Stimulated activated effector memory CD8-positive, alpha-beta T cell treated with anti-CD3 and anti-CD28 coated beads, Interleukin-12 subunit alpha, Interleukin-12 subunit beta, amount 100 ng/mL, for 72 hours (primary cell): ENCODE measurements at regions not wholly inside any gene's neighbourhood (a gene's known extent, or its start where the extent isn't known, plus 50 kb on each side); places are given as distances from the start of the nearest gene placed in this dataset.

Experiments
- ATAC-seq: fragments of 150-1000 bp; cut with Tn5 transposase; 2 replicates; pipeline ENCODE4 v1.10.0; 2021
- DNase-seq, 2 donors: peaks; one replicate each; pipeline ENCODE4 v3.0.0; 2021 to 2022; ENCODE audit warnings: low spot score in 2 of 2
- H3K27ac Mint-ChIP-seq: one replicate; pipeline ENCODE4 v1.8.0; 2022; ENCODE audit warnings: mild to moderate bottlenecking, mixed read lengths
- H3K36me3 Mint-ChIP-seq: one replicate; pipeline ENCODE4 v1.8.0; 2022; ENCODE audit warnings: mild to moderate bottlenecking, mixed read lengths
- H3K4me1 Mint-ChIP-seq: one replicate; pipeline ENCODE4 v1.8.0; 2022; ENCODE audit warnings: mixed read lengths
- H3K4me3 Mint-ChIP-seq: one replicate; pipeline ENCODE4 v1.8.0; 2022; ENCODE audit warnings: mild to moderate bottlenecking, mixed read lengths
- H3K9me3 Mint-ChIP-seq: one replicate; pipeline ENCODE4 v1.8.0; 2022; ENCODE audit warnings: mixed read lengths

DNA sequence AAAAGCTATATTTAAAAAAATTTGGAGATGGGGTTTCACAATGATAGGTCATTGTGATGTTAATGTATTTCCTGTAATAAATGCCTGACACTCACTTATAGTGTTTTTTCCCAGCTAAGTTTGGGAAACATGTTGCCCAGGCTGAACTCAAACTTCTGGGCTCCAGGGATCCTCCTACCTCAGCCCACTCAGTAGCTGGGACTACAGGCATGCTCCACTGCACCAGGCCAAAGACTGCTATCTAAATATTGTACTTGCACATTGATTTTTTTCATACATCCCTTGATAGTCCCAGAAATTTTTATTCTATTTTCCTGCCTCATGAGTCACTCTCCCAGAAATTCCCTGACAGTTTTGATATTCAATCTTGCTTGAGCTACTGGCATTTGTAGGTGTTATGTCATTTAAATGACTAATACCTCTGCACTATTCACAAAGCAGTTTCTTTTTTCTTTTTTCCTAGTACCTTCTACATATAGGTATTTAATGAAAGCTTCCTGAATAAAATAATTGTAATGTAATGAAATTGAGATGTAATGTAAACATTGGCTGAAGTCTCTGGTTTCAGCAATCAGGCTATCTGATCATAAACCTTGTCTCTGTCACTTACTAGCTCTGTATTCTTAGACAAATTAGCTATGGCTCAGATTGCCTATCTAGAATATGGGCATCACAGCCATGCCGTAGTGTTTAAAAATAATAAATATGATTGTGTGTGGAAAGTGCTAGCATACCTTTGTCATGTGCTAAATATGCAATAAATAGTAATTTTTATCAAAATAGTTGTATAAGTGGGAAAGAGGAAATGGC is 1973.0 kb upstream of the AGA start:
- no peaks in the 10 kb centered on the region for H3K36me3 Mint-ChIP-seq
- no peak overlapping the region for H3K27ac Mint-ChIP-seq
- H3K4me3 Mint-ChIP-seq, result no peak overlapping the region
- ATAC-seq (no peak), DNase-seq (no peak)
- peaks cover 20% of the 10 kb centered on the region for H3K9me3 Mint-ChIP-seq
- no peaks in the 10 kb centered on the region for H3K4me1 Mint-ChIP-seq

DNA sequence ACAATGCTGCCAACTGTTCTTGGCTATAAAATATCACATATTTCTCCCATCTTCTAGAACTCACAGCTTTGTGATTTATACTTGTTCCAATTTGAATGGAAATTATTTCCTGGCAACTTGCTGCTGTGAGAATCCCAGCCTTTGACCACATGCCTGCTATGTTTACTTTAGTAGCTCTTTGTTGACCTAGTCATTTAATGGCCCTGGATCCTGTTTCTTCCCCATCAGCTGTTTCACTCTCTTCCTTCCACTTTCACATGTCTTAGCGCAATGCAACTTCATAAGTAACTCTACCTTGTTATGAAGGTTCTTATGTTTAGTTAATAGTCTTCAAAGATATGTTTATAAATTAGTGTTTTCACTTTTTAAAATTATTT is 1973.6 kb upstream of the AGA start:
- no peak overlapping the region for H3K27ac Mint-ChIP-seq
- ATAC-seq (no peak), DNase-seq (no peak)
- no peaks in the 10 kb centered on the region for H3K4me1 Mint-ChIP-seq
- peaks cover 20% of the 10 kb centered on the region for H3K9me3 Mint-ChIP-seq
- no peak overlapping the region for H3K4me3 Mint-ChIP-seq
- H3K36me3 Mint-ChIP-seq, result no peaks in the 10 kb centered on the region

DNA sequence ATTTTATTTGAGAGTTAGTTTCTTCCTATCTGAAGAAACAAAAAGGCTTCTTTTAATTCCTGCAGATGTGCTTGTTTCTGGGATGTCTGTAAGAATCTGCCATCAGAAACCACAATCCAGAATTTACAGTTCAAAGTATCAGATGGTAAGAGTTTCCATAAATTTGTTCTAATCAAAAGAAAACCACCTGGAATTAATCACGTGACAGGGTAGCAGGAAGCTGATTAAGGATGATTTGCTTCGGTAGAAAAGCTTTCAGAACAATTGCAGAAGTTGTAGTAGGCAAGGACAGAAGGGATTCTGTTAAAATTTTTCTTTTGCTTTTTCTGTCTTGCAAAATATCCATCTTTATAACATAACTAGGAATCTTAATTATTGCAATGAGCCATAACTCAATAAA is 1975.1 kb upstream of the AGA start:
- Mint-ChIP-seq H3K36me3 (no peaks in the 10 kb centered on the region), H3K9me3 (peaks cover 22% of the 10 kb centered on the region), H3K4me3 (no peak overlapping the region), H3K4me1 (no peaks in the 10 kb centered on the region), H3K27ac (no peak overlapping the region)
- no peak for DNase-seq
- ATAC-seq, result no peak

DNA sequence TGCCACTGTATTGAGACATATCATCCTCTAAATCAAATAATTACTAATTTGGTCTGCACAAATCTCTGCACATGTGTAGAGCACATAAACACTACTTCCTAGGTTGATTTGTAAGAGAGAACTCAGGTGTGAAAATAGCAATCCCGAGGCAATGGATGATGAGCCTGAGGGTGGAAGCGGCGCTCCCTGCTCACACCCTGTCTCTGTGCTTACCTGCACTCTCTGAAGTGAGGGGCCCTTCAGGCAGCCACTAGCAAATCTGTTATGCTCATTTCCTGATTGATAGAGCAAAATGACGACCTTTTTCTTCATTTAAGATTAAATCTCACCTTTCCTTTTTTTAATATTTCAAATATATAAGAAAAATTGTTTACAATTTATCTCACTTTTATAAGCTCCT is 1995.7 kb upstream of the AGA start:
- Mint-ChIP-seq H3K9me3 (peaks cover 8% of the 10 kb centered on the region), H3K4me1 (no peaks in the 10 kb centered on the region), H3K4me3 (no peak overlapping the region), H3K36me3 (no peaks in the 10 kb centered on the region), H3K27ac (no peak overlapping the region)
- ATAC-seq, result no peak
- DNase-seq, result no peak

DNA sequence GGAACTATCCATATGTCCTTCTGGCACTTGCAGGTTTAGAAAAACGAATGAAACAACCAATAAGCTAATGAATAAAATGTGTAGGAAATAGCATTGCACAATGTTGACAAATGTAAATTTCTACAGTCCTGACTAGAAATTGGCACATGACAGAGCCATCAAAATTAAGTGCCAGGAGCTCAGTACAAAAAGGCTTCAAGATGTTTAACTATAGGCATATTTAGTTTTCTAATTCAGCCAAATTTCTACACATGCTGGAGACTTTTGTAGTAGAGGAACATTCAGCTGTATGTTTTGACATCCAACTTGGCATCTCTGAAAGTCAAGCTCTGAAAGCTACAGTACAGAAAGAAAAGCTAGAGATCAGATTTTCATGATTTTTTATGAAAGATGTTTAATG is 1999.4 kb upstream of the AGA start:
- no peak overlapping the region for H3K27ac Mint-ChIP-seq
- no peak for ATAC-seq
- no peaks in the 10 kb centered on the region for H3K36me3 Mint-ChIP-seq
- peaks cover 20% of the 10 kb centered on the region for H3K9me3 Mint-ChIP-seq
- DNase-seq, result no peak
- H3K4me3 Mint-ChIP-seq, result no peak overlapping the region
- no peaks in the 10 kb centered on the region for H3K4me1 Mint-ChIP-seq

DNA sequence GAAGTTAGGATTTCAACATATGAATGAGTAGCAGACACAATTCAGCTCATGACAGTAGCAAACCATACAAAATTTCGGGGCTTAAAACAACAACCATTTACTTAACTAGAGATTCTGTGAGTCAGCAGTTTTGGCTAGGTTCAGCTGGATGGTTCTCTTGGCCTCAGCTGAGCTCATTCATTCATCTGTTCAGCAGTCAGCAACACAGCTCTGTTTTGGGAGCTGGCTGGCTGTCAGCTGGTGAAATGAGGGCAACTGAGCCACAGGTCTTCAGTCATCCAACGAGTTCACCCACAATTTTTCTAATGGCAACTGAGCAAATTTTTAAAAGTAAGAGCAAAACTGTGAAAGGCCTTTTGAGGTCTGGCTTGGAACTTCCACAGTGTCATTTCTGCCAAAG is 2005.1 kb upstream of the AGA start:
- no peak overlapping the region for H3K27ac Mint-ChIP-seq
- no peaks in the 10 kb centered on the region for H3K4me1 Mint-ChIP-seq
- no peak overlapping the region for H3K4me3 Mint-ChIP-seq
- DNase-seq (no peak), ATAC-seq (no peak)
- peaks cover 17% of the 10 kb centered on the region for H3K9me3 Mint-ChIP-seq
- no peaks in the 10 kb centered on the region for H3K36me3 Mint-ChIP-seq

DNA sequence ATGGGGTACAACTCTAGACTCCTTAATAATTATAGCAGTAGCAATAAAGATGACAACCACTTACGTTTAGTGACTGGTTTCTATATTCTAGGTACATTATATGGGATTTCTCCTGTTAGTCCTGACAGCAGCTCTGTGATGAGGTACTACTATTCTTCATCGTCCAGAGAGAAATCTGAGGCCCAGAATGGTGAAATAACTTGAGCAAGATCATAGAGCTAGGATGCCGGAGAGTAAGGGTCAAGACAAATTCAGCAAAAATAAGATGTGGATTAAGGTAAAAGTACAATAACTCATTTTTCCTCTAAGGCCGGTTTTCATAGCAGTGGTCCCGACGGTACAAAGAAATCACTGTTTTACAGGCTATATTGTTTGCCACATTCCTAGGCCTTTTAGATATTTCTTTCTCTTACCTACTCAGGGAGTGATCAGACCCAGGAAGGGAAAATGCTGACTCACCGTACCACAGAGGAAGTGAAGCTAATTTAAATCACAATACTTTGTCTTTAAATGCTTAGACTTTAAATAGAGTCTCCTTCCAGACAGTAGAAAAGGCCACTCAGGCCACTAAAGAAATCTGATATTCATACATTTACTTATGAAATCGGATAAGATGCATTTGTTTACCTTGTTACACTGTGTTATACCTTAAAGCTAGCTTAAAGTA is 2023.0 kb upstream of the AGA start:
- DNase-seq, result no peak
- Mint-ChIP-seq H3K4me3 (no peak overlapping the region), H3K4me1 (no peaks in the 10 kb centered on the region), H3K27ac (no peak overlapping the region), H3K9me3 (peaks cover 6% of the 10 kb centered on the region), H3K36me3 (no peaks in the 10 kb centered on the region)
- no peak for ATAC-seq

DNA sequence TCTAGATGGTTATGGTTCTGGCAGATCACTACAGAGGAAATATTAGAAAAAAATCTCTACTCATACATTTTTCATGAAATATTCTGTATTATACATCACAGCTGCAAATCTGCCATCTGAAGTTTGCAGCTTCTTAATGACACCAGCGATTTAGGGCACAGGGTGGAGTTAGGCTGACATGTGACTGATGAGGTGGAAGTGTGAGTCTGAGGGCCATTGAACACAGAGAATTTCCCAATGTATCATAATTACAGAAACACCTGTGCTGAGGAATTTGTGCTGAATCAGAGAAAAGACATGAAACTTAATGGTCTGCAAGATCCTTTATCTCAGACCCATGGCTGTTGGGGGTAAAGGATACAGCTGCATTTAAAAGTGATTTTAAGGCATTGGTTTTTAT is 2025.6 kb upstream of the AGA start:
- Mint-ChIP-seq H3K4me1 (no peaks in the 10 kb centered on the region), H3K36me3 (no peaks in the 10 kb centered on the region), H3K27ac (no peak overlapping the region)

DNA sequence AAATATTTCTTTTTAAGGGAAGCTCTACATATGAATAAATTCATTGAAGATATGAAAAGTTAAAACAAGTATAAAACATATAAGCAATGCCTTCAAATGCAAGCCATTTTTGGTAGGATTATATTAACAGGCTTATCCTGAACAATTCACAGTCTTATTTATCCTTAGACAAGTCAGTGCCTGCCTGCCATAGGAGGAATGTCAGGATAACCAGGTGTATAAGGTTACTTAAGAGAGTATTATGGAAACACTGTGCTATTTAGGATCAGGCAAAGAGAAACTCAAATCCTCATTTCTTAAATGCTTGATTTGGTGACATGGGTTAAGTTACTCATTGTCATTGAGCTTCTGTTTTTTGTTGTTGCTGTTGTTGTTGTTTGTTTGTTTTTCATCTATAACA is 2029.9 kb upstream of the AGA start:
- no peaks in the 10 kb centered on the region for H3K36me3 Mint-ChIP-seq
- ATAC-seq (no peak), DNase-seq (no peak)
- no peaks in the 10 kb centered on the region for H3K4me1 Mint-ChIP-seq
- H3K4me3 Mint-ChIP-seq, result no peak overlapping the region
- H3K27ac Mint-ChIP-seq, result no peak overlapping the region
- H3K9me3 Mint-ChIP-seq, result peaks cover 5% of the 10 kb centered on the region

More for the DNA sequence above, 2025.6 kb upstream of the AGA start:
- Mint-ChIP-seq H3K4me3 (no peak overlapping the region), H3K9me3 (peaks cover 8% of the 10 kb centered on the region)
- ATAC-seq (no peak), DNase-seq (no peak)

DNA sequence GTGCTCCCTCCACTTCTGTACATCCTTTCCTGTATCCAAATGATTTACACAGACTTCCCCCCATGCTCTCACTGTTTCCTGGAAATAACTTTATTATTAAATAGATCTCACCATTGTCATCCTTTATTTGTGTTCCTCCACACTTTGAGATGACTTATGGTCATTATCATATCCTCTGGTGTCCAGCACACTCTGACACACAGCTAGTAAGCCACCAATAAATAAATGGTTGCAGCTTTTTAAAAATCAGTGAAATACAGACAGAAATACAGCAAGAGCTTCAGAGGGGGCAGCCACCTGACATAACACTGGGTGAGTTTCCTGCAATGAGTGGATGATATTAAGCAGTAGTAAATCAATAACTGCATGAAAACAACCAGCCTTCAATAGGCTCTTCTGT is 2036.4 kb upstream of the AGA start:
- no peaks in the 10 kb centered on the region for H3K4me1 Mint-ChIP-seq
- H3K4me3 Mint-ChIP-seq, result no peak overlapping the region

DNA sequence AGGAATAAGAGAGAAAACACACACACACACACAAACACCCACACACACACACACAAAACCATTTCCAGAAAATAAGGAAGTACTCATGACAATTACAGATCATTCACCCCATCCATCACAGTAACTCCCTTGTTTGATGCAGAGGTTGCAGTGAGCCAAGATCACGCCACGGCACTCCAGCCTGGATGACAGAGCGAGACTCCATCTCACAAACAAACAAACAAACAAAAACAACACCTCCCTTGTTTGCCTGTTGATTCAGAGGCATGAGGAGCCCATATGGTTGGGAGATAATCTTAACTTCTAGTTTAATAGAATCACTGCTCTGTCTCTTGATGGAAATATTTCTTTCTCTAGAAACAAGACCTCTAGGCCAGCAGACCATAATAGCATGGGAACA is 2043.5 kb upstream of the AGA start:
- no peak overlapping the region for H3K27ac Mint-ChIP-seq
- H3K36me3 Mint-ChIP-seq, result no peaks in the 10 kb centered on the region
- no peak overlapping the region for H3K4me3 Mint-ChIP-seq
- ATAC-seq, result no peak
- peaks cover 22% of the 10 kb centered on the region for H3K9me3 Mint-ChIP-seq
- no peaks in the 10 kb centered on the region for H3K4me1 Mint-ChIP-seq
- no peak for DNase-seq

More for the DNA sequence above, 2036.4 kb upstream of the AGA start:
- no peak overlapping the region for H3K27ac Mint-ChIP-seq
- no peak for DNase-seq
- ATAC-seq, result no peak
- H3K9me3 Mint-ChIP-seq, result peaks cover 20% of the 10 kb centered on the region
- no peaks in the 10 kb centered on the region for H3K36me3 Mint-ChIP-seq

DNA sequence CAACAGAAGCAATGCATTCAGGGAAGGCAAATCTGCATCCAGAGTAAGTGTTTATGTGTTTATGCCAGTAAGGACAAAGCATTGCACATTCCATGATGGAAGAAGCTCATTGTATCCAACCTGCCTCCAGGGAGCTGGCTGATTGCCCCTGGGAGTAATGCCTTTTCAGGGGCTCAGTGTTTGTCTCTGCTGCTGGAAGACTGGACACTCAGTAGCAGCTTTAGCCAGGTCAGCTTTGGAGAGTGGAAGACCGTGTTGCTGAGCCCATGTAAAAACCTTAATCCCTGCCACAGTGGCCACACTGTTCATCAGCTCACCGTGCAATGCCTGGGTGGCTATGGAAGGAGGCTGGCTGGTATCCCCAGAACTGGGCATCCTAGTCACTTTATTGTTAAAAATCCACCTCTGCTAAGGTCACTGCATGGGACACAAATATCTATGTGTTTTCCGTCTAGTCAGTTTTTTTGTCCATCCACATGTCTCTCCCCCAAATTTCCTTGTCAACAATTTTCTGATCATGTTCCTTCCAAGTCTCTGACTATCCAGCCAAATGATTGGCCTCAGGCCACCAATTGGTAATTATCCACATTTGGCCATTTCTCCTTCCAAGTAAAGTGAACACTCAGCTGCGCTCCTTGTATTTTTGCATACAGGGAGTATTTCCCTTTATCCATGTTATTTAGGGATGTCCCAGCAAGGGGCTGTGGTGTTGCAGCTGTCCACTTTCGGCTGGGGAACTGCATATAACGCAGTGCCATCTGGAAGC is 2044.5 kb upstream of the AGA start:
- no peak overlapping the region for H3K27ac Mint-ChIP-seq
- peaks cover 22% of the 10 kb centered on the region for H3K9me3 Mint-ChIP-seq
- DNase-seq, result no peak
- H3K4me1 Mint-ChIP-seq, result no peaks in the 10 kb centered on the region
- H3K4me3 Mint-ChIP-seq, result no peak overlapping the region
- H3K36me3 Mint-ChIP-seq, result no peaks in the 10 kb centered on the region
- no peak for ATAC-seq

DNA sequence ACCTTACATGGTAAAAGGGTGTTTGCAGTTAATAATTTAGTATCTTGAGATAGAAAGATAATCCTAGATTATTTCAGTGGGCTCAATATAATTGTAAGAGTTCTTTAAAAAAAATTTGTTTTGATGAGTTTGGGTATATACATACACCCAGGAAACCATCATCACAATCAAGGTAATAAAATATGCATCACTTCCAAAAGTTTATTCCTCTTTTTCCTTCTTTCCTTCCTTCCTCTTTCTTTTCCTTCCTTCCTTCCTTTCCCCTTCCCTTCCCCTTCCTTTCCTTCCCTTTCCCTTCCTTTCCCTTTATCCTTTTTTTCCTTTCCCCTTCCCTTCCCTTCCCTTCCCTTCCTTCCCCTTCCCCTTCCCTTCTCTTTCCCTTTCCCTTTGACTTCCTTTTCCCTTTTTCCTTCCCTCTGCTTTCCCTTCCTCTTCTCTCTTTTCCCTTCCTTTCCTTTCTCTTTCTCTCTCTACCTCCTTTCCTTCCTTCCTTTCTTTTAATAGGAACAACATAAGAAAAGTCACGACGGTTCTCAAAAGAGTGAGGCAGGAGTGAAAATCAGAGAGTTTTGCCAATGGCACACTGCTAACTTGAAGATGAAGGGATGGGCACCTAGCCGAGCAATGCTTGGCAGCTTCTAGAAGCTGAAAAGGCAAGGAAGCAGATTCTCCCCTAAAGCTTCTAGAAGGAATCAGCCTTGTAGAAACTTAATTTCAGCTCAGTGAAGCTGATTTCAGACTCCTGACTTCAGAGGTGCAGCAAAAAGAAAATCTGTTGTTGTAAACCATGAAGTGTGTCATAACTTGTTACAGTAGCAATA is 2050.2 kb upstream of the AGA start:
- ATAC-seq, result no peak

DNA sequence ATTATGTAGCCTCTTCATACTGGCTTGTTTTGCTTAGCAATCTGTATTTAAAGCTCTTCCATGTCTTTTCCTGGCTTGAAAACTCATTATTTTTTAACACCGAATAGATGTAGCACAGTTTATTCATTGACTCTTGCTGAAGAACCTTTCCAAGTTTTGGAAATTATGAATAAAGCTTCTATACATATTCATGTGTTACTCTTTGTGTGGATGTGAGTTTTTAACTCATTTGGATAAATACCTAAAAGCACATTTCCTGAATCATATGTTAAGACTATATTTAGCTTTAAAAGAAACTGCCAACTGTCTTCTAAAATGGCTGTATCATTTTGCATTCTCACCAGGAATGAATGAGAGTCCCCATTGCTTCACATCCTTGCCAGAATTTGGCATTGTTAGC is 2061.7 kb upstream of the AGA start:
- Mint-ChIP-seq H3K4me3 (no peak overlapping the region), H3K36me3 (no peaks in the 10 kb centered on the region), H3K27ac (no peak overlapping the region), H3K4me1 (no peaks in the 10 kb centered on the region), H3K9me3 (peaks cover 15% of the 10 kb centered on the region)
- DNase-seq (no peak), ATAC-seq (no peak)

More for the DNA sequence above, 2050.2 kb upstream of the AGA start:
- Mint-ChIP-seq H3K4me3 (no peak overlapping the region), H3K27ac (no peak overlapping the region), H3K36me3 (no peaks in the 10 kb centered on the region), H3K9me3 (peaks cover 32% of the 10 kb centered on the region), H3K4me1 (no peaks in the 10 kb centered on the region)
- no peak for DNase-seq

DNA sequence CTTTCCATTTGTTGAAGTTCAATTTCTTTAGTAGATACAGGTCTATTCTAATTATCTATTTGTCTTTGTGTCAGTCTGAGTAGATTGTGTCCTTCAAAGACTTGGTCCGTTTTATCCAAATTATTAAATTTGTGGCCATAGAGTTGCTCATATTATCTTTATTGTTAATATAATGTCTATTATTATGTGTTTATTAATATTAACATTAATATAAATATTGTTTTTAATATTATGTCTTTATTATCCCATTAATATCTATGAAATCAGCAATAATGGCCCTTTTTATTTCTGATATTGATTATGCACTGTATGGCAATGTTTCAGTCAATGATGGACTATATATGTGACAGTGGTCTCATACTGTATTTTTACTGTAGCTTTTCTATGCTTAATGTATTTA is 2067.3 kb upstream of the AGA start:
- Mint-ChIP-seq H3K27ac (no peak overlapping the region), H3K4me1 (no peaks in the 10 kb centered on the region)

More for the DNA sequence above, 2067.3 kb upstream of the AGA start:
- no peak overlapping the region for H3K4me3 Mint-ChIP-seq
- H3K36me3 Mint-ChIP-seq, result no peaks in the 10 kb centered on the region
- H3K9me3 Mint-ChIP-seq, result peaks cover 12% of the 10 kb centered on the region
- DNase-seq, result no peak
- no peak for ATAC-seq
